ENCODE measurements at regions not wholly inside any gene's neighbourhood (a gene's known extent, or its start where the extent isn't known, plus 50 kb on each side); places are given as distances from the start of the nearest gene placed in this dataset.

- DNase-seq (ENCODE audit: low read depth in 4 of 4, low spot score in 2 of 4) = no peak
Measured at GRCh38 chr3:76054404-76054803, 269.1 kb upstream of the ZNF717 start.

GRCh38 chr3:76061654-76062053 lies 276.3 kb upstream of the ZNF717 start:
- no peak for DNase-seq (ENCODE audit: low read depth in 4 of 4, low spot score in 2 of 4)

GRCh38 chr3:76063019-76063418 lies 277.7 kb upstream of the ZNF717 start:
- DNase-seq (ENCODE audit: low read depth in 4 of 4, low spot score in 2 of 4) = no peak

- no peak for DNase-seq (ENCODE audit: low read depth in 4 of 4, low spot score in 2 of 4)
Measured at GRCh38 chr3:76063811-76064210, 278.5 kb upstream of the ZNF717 start.

- DNase-seq (ENCODE audit: low read depth in 4 of 4, low spot score in 2 of 4) = no peak
Measured at GRCh38 chr3:76065964-76066363, 280.6 kb upstream of the ZNF717 start.

GRCh38 chr3:76078101-76078500 lies 292.8 kb upstream of the ZNF717 start:
- no peak for DNase-seq (ENCODE audit: low read depth in 4 of 4, low spot score in 2 of 4)

- no peak for DNase-seq (ENCODE audit: low read depth in 4 of 4, low spot score in 2 of 4)
Measured at GRCh38 chr3:76083992-76084391, 298.6 kb upstream of the ZNF717 start.

GRCh38 chr3:76096036-76096435 lies 310.7 kb upstream of the ZNF717 start:
- DNase-seq (ENCODE audit: low read depth in 4 of 4, low spot score in 2 of 4) = no peak

GRCh38 chr3:76096836-76097588 lies 311.7 kb upstream of the ZNF717 start:
- DNase-seq (ENCODE audit: low read depth in 4 of 4, low spot score in 2 of 4) = no peak

GRCh38 chr3:76097589-76097969 lies 312.2 kb upstream of the ZNF717 start:
- no peak for DNase-seq (ENCODE audit: low read depth in 4 of 4, low spot score in 2 of 4)

- DNase-seq (ENCODE audit: low read depth in 4 of 4, low spot score in 2 of 4) = no peak
Measured at GRCh38 chr3:76099956-76100355, 314.6 kb upstream of the ZNF717 start.

GRCh38 chr3:76107935-76108570 lies 322.7 kb upstream of the ZNF717 start:
- DNase-seq (ENCODE audit: low read depth in 4 of 4, low spot score in 2 of 4) = peak in 2 of 4 donors; percentile 7 to 13

- no peak for DNase-seq (ENCODE audit: low read depth in 4 of 4, low spot score in 2 of 4)
Measured at GRCh38 chr3:76111808-76112207, 326.5 kb upstream of the ZNF717 start.

GRCh38 chr3:76122007-76122406 lies 336.7 kb upstream of the ZNF717 start:
- no peak for DNase-seq (ENCODE audit: low read depth in 4 of 4, low spot score in 2 of 4)

- DNase-seq (ENCODE audit: low read depth in 4 of 4, low spot score in 2 of 4) = no peak
Measured at GRCh38 chr3:76129441-76129840, 344.1 kb upstream of the ZNF717 start.

- DNase-seq (ENCODE audit: low read depth in 4 of 4, low spot score in 2 of 4) = no peak
Measured at GRCh38 chr3:76131396-76132153, 346.2 kb upstream of the ZNF717 start.

- DNase-seq (ENCODE audit: low read depth in 4 of 4, low spot score in 2 of 4) = no peak
Measured at GRCh38 chr3:76132154-76132470, 346.8 kb upstream of the ZNF717 start.

- DNase-seq (ENCODE audit: low read depth in 4 of 4, low spot score in 2 of 4) = no peak
Measured at GRCh38 chr3:76134166-76134565, 348.8 kb upstream of the ZNF717 start.

- no peak for DNase-seq (ENCODE audit: low read depth in 4 of 4, low spot score in 2 of 4)
Measured at GRCh38 chr3:76138921-76139320, 353.6 kb upstream of the ZNF717 start.

GRCh38 chr3:76147846-76148245 lies 362.5 kb upstream of the ZNF717 start:
- no peak for DNase-seq (ENCODE audit: low read depth in 4 of 4, low spot score in 2 of 4)

- no peak for DNase-seq (ENCODE audit: low read depth in 4 of 4, low spot score in 2 of 4)
Measured at GRCh38 chr3:76152028-76152427, 366.7 kb upstream of the ZNF717 start.

- no peak for DNase-seq (ENCODE audit: low read depth in 4 of 4, low spot score in 2 of 4)
Measured at GRCh38 chr3:76161856-76162255, 376.5 kb upstream of the ZNF717 start.

Data from left renal cortex interstitium (tissue), 4 donors.